KMS-11 (cell line): ENCODE measurements at regions not wholly inside any gene's neighbourhood (a gene's known extent, or its start where the extent isn't known, plus 50 kb on each side); places are given as distances from the start of the nearest gene placed in this dataset.

Experiments
- H2AFZ ChIP-seq: fragments of 200-600 bp; sonication (generic); 2 replicates; pipeline ENCODE4 v1.6.1; 2016; ENCODE audit warnings: antibody characterized with exemption, mixed run types, low read depth
- H3K27ac ChIP-seq: fragments of 200-600 bp; sonication (generic); 2 replicates; pipeline ENCODE4 v1.6.1; 2016; ENCODE audit warnings: mild to moderate bottlenecking, mixed run types
- H3K27me3 ChIP-seq: fragments of 200-600 bp; sonication (generic); 2 replicates; pipeline ENCODE4 v1.6.1; 2017; ENCODE audit warnings: mild to moderate bottlenecking, low read depth, mixed run types, moderate library complexity; ENCODE audit not compliant: insufficient read depth
- H3K36me3 ChIP-seq: fragments of 200-600 bp; sonication (generic); 2 replicates; pipeline ENCODE4 v1.6.1; 2017; ENCODE audit warnings: mild to moderate bottlenecking, mixed run types; ENCODE audit not compliant: insufficient read depth
- H3K4me1 ChIP-seq: fragments of 200-600 bp; sonication (generic); 2 replicates; pipeline ENCODE4 v1.6.1; 2016; ENCODE audit warnings: mild to moderate bottlenecking, low read depth, mixed run types; ENCODE audit not compliant: poor library complexity, severe bottlenecking
- H3K4me2 ChIP-seq: fragments of 200-600 bp; sonication (generic); 2 replicates; pipeline ENCODE4 v1.7.0; 2016; ENCODE audit warnings: mild to moderate bottlenecking, mixed run types
- H3K4me3 ChIP-seq: fragments of 200-600 bp; sonication (generic); IDR thresholded peaks from 2 replicates; pipeline ENCODE4 v1.6.1; 2017; ENCODE audit warnings: low read depth, low read length, mixed read lengths; ENCODE audit not compliant: insufficient read depth
- H3K79me2 ChIP-seq: fragments of 200-600 bp; sonication (generic); 2 replicates; pipeline ENCODE4 v1.6.1; 2016; ENCODE audit warnings: low read depth, mixed run types; ENCODE audit not compliant: insufficient read depth
- H3K9ac ChIP-seq: fragments of 200-600 bp; sonication (generic); 2 replicates; pipeline ENCODE4 v1.6.1; 2016; ENCODE audit warnings: mild to moderate bottlenecking, mixed run types
- H4K20me1 ChIP-seq: fragments of 200-600 bp; sonication (generic); 2 replicates; pipeline ENCODE4 v1.6.1; 2016; ENCODE audit warnings: mild to moderate bottlenecking, mixed run types; ENCODE audit not compliant: insufficient read depth
- CTCF ChIP-seq: fragments of 200-600 bp; sonication (generic); conservative IDR thresholded peaks from 2 replicates; pipeline ENCODE4 v1.6.1; 2017; ENCODE audit warnings: low read depth, mild to moderate bottlenecking, antibody characterized with exemption, low read length, moderate library complexity, mixed read lengths

DNA sequence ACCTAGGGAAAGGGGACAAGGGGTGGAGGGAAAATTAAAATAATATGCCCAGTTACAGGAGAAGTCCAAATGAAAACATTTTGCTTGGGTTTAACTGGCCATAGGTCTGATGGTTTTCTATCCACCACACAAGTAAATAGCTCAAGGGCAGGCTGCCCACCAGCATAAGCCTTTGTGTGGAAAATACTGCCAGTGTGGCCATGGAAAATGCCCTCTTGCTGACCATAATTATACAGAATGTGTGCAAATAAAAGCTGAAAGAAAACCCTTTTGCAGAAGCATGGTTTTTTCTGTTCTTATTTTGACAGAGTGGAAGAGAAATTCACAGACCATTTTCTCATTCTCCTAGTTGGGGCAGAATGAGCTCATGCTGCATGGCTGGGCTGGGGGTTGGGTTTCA is 111.3 kb upstream of the SIX2 start:
- Histone ChIP-seq H3K36me3 (no peaks in the 10 kb centered on the region), H4K20me1 (no peaks in the 10 kb centered on the region), H3K9ac (no peak overlapping the region), H3K4me2 (no peak overlapping the region), H3K27me3 (no peaks in the 10 kb centered on the region), H3K79me2 (no peaks in the 10 kb centered on the region), H2AFZ (no peak overlapping the region), H3K4me3 (no peak overlapping the region), H3K4me1 (no peaks in the 10 kb centered on the region), H3K27ac (no peak overlapping the region)
- no peak for TF ChIP-seq CTCF

DNA sequence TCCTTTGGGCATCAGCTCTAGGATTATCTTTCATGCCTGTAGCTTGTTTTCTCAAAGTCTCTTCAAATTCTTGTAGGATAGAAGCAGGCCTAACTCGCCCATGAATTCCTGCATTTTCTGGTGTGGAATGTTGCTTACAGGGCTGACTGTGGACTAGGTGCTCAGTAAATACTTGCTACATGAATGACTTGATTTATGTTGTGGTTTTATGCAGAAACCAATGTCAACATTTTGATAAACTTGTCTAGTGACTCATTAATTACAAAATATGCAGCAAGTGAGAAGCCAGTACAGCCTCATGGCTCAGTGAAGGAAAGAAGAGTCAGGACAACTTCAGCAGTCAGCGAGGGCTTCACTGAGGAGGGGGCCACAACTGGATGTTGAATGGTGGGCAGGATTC is 110.6 kb upstream of the SIX2 start:
- H3K4me1 ChIP-seq: no peaks in the 10 kb centered on the region
- no peaks in the 10 kb centered on the region for H3K36me3 ChIP-seq
- H3K4me3 ChIP-seq: no peak overlapping the region
- no peak overlapping the region for H3K9ac ChIP-seq
- H3K27me3 ChIP-seq: no peaks in the 10 kb centered on the region
- H3K27ac ChIP-seq: no peak overlapping the region
- no peaks in the 10 kb centered on the region for H4K20me1 ChIP-seq
- H2AFZ ChIP-seq: no peak overlapping the region
- H3K4me2 ChIP-seq: no peak overlapping the region
- TF ChIP-seq CTCF: no peak
- no peaks in the 10 kb centered on the region for H3K79me2 ChIP-seq

- H3K79me2 ChIP-seq: no peaks in the 10 kb centered on the region
- H2AFZ ChIP-seq: no peak overlapping the region
- H3K4me3 ChIP-seq: no peak overlapping the region
- H3K27me3 ChIP-seq: no peaks in the 10 kb centered on the region
- TF ChIP-seq CTCF: no peak
- H4K20me1 ChIP-seq: no peaks in the 10 kb centered on the region
- no peak overlapping the region for H3K4me2 ChIP-seq
- no peaks in the 10 kb centered on the region for H3K36me3 ChIP-seq
- no peak overlapping the region for H3K27ac ChIP-seq
- H3K4me1 ChIP-seq: no peaks in the 10 kb centered on the region
- H3K9ac ChIP-seq: no peak overlapping the region
Measured at GRCh38 chr2:45119038-45119437, 109.8 kb upstream of the SIX2 start.

DNA sequence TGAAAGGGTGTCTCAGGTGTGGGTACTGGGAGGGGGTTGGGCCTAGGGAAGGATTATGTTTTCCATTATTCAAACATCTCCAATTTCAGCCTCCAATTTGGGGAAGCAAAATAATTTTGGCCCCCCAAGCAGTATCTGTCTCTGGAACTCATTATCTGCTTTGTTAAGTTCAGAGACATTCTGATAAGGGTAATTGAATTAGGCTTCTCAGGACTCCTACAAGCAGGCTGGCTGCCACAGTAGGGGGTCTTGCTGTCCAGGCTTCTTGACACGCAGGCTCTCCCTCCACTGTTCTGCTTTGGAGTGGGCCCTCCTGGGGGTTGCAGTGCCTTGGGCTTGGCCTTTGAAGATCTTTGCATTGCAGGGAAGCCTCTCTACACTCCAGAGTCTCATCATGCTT is 108.1 kb upstream of the SIX2 start:
- Histone ChIP-seq H3K36me3 (no peaks in the 10 kb centered on the region), H3K9ac (no peak overlapping the region), H4K20me1 (no peaks in the 10 kb centered on the region), H2AFZ (no peak overlapping the region), H3K4me2 (no peak overlapping the region), H3K4me1 (no peaks in the 10 kb centered on the region), H3K27ac (no peak overlapping the region), H3K79me2 (no peaks in the 10 kb centered on the region), H3K27me3 (no peaks in the 10 kb centered on the region), H3K4me3 (no peak overlapping the region)
- TF ChIP-seq CTCF: no peak

DNA sequence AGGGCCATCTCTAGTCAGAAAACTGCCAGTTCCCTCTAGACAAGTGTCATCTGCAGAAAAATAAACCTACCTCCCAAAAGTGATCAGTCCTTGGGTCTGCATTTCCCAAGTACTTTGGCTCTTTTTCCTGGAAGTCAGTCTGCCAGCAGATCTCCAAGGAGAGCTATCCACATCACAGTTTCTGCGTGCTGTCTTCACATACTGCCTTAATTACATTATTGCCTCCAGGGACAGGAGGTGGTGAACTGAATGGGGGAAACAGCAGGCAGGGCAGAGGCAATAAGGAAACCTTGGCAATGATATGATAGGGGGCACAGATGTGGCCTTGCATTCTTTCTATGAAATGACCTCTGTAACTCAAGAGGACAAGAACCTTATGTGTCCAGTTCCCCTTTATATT is 105.9 kb upstream of the SIX2 start:
- Histone ChIP-seq H3K79me2 (no peaks in the 10 kb centered on the region), H3K27ac (no peak overlapping the region), H4K20me1 (no peaks in the 10 kb centered on the region), H2AFZ (no peak overlapping the region), H3K9ac (no peak overlapping the region), H3K4me3 (no peak overlapping the region), H3K4me1 (no peaks in the 10 kb centered on the region), H3K36me3 (no peaks in the 10 kb centered on the region), H3K27me3 (no peaks in the 10 kb centered on the region), H3K4me2 (no peak overlapping the region)
- no peak for TF ChIP-seq CTCF
